ENCODE measurements at regions not wholly inside any gene's neighbourhood (a gene's known extent, or its start where the extent isn't known, plus 50 kb on each side); places are given as distances from the start of the nearest gene placed in this dataset.

GRCh38 chr6:81172056-81172740 lies 580.3 kb downstream of the TENT5A start:
- TF ChIP-seq EP300 (IDR thresholded peaks at IDR 0.05; ENCODE audit: borderline replicate concordance in 1 of 2, low read depth in 1 of 2, low read length in 1 of 2) (no peak), SIN3A (IDR thresholded peaks at IDR 0.05; ENCODE audit: borderline replicate concordance, low read depth, low read length) (no peak), YY1 (IDR thresholded peaks at IDR 0.05; ENCODE audit: low read depth) (no peak), RFX5 (IDR thresholded peaks at IDR 0.05; ENCODE audit: low read length) (no peak)
